GM13977 (cell line): ENCODE measurements at regions not wholly inside any gene's neighbourhood (a gene's known extent, or its start where the extent isn't known, plus 50 kb on each side); places are given as distances from the start of the nearest gene placed in this dataset.

Source experiments
- DNase-seq: peaks from one replicate; pipeline ENCODE4 v3.0.0; 2012; ENCODE audit warnings: low spot score
- in situ Hi-C: fragments of 300-500 bp; cut with MboI; formaldehyde crosslinking; loops from one replicate; pipeline ENCODE4 v1.12.0; 2022; ENCODE audit warnings: low sequenced_read_pairs, low pct_unique_long_range_greater_than_20kb, mixed read lengths, inconsistent platforms; ENCODE audit not compliant: unreplicated experiment
- TF ChIP-seq, protein P1 (sequence below): IDR thresholded peaks from 2 replicates; pipeline ENCODE4 v1.5.1; 2012; ENCODE audit warnings: mild to moderate bottlenecking, control low read depth; ENCODE audit not compliant: insufficient read depth; ENCODE audit errors: extremely low read depth, missing control alignments

DNA sequence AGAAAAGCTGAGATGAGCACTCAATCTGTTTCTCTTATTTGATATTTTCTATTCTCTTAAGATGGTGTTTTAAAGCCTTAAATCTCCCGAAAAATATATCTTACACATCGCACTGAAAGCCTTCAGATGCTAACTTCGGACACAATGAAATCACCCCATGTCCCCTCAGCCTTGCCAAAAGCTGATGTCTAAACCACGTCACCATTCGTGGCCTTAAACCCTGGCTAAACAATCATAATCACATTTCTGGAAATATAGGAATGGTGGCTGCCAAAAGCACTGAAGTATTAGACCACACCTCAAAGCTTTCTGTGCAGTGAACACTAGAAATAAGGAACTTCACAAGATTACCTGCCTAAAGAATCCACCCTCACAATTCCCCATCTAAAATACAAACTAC is 402.7 kb downstream of the SOX9 start:
- in situ Hi-C loops = no loop called here
- no peak for DNase-seq
- TF ChIP-seq, protein P1, sequence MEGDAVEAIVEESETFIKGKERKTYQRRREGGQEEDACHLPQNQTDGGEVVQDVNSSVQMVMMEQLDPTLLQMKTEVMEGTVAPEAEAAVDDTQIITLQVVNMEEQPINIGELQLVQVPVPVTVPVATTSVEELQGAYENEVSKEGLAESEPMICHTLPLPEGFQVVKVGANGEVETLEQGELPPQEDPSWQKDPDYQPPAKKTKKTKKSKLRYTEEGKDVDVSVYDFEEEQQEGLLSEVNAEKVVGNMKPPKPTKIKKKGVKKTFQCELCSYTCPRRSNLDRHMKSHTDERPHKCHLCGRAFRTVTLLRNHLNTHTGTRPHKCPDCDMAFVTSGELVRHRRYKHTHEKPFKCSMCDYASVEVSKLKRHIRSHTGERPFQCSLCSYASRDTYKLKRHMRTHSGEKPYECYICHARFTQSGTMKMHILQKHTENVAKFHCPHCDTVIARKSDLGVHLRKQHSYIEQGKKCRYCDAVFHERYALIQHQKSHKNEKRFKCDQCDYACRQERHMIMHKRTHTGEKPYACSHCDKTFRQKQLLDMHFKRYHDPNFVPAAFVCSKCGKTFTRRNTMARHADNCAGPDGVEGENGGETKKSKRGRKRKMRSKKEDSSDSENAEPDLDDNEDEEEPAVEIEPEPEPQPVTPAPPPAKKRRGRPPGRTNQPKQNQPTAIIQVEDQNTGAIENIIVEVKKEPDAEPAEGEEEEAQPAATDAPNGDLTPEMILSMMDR = no peak

GRCh38 chr17:72525225-72526015 is 404.6 kb downstream of the SOX9 start:
- DNase-seq = no peak
- TF ChIP-seq, protein P1 = no peak
- in situ Hi-C loops = loop anchor here (25.0 kb wide), 4 partner anchors 413 to 1888 kb away; partner anchors contain the start of gene SOX9

DNA sequence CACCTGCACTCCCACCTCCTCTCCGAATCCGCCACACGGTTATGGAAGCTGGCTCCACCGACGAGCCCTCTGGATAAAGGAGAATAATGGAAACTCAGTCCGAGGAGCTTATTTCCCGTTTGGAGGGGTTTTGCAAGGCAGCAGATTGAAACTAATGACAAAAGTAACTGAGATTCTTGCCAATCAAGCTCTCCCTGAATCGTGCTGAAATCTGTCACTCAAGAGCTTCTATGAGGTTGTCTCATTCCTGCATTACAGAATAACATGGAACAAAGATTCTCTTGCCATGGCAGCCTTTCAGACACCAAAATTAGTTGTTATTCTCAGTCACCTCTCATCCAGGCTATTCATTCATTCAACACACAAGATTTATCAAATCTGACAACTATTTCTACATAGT is 405.9 kb downstream of the SOX9 start:
- in situ Hi-C loops = loop anchor here (25.0 kb wide), 4 partner anchors 414 to 1889 kb away; partner anchors contain the start of gene SOX9

DNA sequence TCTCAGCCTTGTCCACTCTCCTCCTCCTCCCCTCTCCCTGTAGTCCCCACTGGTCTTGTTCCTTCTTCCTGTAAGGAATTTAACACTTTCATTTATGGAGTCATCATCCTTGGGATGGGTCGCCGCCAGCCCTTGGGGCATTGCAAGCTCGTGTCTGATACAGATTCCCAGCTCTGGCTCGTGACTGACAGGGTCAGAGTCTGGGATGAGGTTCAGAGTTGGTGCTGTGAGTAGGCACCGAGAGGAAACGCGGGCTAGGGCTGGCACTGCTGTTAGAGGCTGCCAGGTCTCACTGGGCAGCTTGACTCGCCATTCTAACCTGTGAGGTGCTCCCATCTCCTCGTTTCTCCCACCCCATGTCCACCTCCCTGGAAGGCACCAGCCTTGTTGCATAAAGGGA is 407.0 kb downstream of the SOX9 start:
- DNase-seq = no peak
- in situ Hi-C loops = loop anchor here (25.0 kb wide), 4 partner anchors 415 to 1890 kb away; partner anchors contain the start of gene SOX9
- TF ChIP-seq, protein P1 = no peak

More for the DNA sequence above, 405.9 kb downstream of the SOX9 start:
- DNase-seq = no peak
- TF ChIP-seq, protein P1 = no peak

DNA sequence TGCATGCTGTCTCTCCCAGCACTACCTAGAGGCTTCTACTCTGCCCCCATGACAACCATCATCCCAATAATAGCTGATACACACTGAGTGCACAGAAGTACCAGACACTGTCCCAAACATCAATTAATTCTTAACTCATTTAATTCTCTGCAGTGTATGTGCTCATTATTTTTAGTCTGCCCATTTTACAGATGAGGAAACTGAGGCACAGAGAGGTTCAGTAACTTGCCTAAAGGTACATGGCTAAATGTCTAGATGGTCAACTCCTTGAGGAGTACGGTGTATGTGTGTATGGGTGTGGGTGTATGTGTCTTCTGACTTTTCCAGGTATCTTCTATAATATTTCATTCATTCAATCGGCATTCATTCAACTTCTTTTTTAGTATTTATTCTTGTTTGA is 407.9 kb downstream of the SOX9 start:
- TF ChIP-seq, protein P1 = no peak
- no peak for DNase-seq
- in situ Hi-C loops = loop anchor here (25.0 kb wide), 4 partner anchors 416 to 1891 kb away; partner anchors contain the start of gene SOX9

DNA sequence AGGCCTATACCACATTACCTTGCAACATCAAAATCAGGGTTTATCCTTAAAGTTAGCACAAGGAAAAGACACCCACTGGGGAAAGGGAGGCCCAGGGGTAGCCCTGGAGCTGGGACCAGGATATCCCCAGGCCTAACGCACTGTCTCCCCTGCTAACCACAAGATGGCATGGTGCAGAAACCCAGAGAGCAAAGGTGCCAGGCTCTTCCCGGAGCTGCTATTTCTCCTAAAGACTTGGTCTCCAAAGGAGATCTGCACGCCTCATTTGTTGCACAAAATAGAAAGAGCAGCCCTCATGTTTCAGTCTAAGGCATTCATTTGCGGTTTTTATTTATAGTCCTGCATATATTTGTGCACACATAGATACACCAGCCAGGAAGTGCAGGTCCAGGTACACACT is 408.6 kb downstream of the SOX9 start:
- TF ChIP-seq, protein P1 = no peak
- DNase-seq = no peak
- in situ Hi-C loops = loop anchor here (25.0 kb wide), 4 partner anchors 417 to 1892 kb away; partner anchors contain the start of gene SOX9
